ENCODE measurements at regions not wholly inside any gene's neighbourhood (a gene's known extent, or its start where the extent isn't known, plus 50 kb on each side); places are given as distances from the start of the nearest gene placed in this dataset.

- TF ChIP-seq CTCF (IDR thresholded peaks at IDR 0.05) (no peak), POLR2A (IDR thresholded peaks at IDR 0.05) (no peak)
These were observed 74.9 kb upstream of the CPM start for GRCh38 chr12:69007855-69008351.

Measured in body of pancreas (tissue), 4 donors.